CD14-positive monocyte (primary cell): ENCODE measurements at regions not wholly inside any gene's neighbourhood (a gene's known extent, or its start where the extent isn't known, plus 50 kb on each side); places are given as distances from the start of the nearest gene placed in this dataset.

ENCODE experiments used
- DNase-seq, 3 donors: peaks; one replicate each; pipeline ENCODE4 v3.0.0-alpha.2; 2011 to 2022
- H2AFZ ChIP-seq: 2 replicates; pipeline ENCODE4 v1.6.0; 2012; ENCODE audit warnings: mild to moderate bottlenecking, low read depth, low read length, inconsistent platforms; ENCODE audit not compliant: insufficient read depth, poor library complexity, severe bottlenecking
- H3K27ac ChIP-seq, 2 donors: 1 replicate in 1 of 2; 2 replicates in 1 of 2; pipeline ENCODE4 v1.5.1; 2012 to 2013; ENCODE audit warnings: low read length in 2 of 2, control low read depth in 1 of 2, inconsistent platforms in 1 of 2, low read depth in 1 of 2, mild to moderate bottlenecking in 1 of 2
- H3K27me3 ChIP-seq, 2 donors: one replicate each; pipeline versions ENCODE4 v1.6.0 to v1.6.1; 2011 to 2013; ENCODE audit warnings: low read length in 2 of 2; ENCODE audit not compliant: control insufficient read depth in 2 of 2, insufficient read depth in 2 of 2
- H3K36me3 ChIP-seq, 2 donors: replicated peaks in 1 of 2; 1 replicate in 1 of 2; 2 replicates in 1 of 2; pipeline versions ENCODE4 v1.5.1 to v1.6.1; 2012 to 2013; ENCODE audit warnings: low read length in 2 of 2, control low read depth in 1 of 2, inconsistent platforms in 1 of 2, mild to moderate bottlenecking in 1 of 2; ENCODE audit not compliant: insufficient read depth in 2 of 2, control insufficient read depth in 1 of 2
- H3K4me1 ChIP-seq, 2 donors: 1 replicate in 1 of 2; 2 replicates in 1 of 2; pipeline versions ENCODE4 v1.5.1 to v1.6.1; 2012 to 2013; ENCODE audit warnings: low read length in 2 of 2, control low read depth in 1 of 2, inconsistent platforms in 1 of 2, mild to moderate bottlenecking in 1 of 2, moderate library complexity in 1 of 2; ENCODE audit not compliant: insufficient read depth in 2 of 2, control insufficient read depth in 1 of 2
- H3K4me2 ChIP-seq: replicated peaks from 2 replicates; pipeline ENCODE3; 2012; ENCODE audit warnings: low read length, moderate library complexity, mild to moderate bottlenecking; ENCODE audit not compliant: poor library complexity, severe bottlenecking; ENCODE audit errors: extremely low read depth
- H3K4me3 ChIP-seq, 3 experiments: fragments of 200-600 bp in 1 of 3; sonication (generic) in 1 of 3; replicated peaks in 1 of 3; 1 replicate in 2 of 3; 2 replicates in 1 of 3; pipeline ENCODE4 v1.5.1; 2011 to 2013; ENCODE audit warnings: low read length in 3 of 3, mild to moderate bottlenecking in 3 of 3, control low read depth in 2 of 3, low read depth in 2 of 3, inconsistent platforms in 1 of 3, moderate library complexity in 1 of 3
- H3K79me2 ChIP-seq: 2 replicates; pipeline ENCODE4 v1.6.0; 2012; ENCODE audit warnings: mild to moderate bottlenecking, control low read depth, inconsistent platforms, low read length, moderate library complexity; ENCODE audit not compliant: insufficient read depth
- H3K9ac ChIP-seq: 2 replicates; pipeline ENCODE4 v1.6.0; 2017; ENCODE audit warnings: low read length, mild to moderate bottlenecking; ENCODE audit not compliant: insufficient read depth, poor library complexity, severe bottlenecking
- H3K9me3 ChIP-seq, 2 donors: replicated peaks in 1 of 2; 1 replicate in 1 of 2; 2 replicates in 1 of 2; pipeline versions ENCODE4 v1.5.1 to v1.6.1; 2012 to 2013; ENCODE audit warnings: low read length in 2 of 2, control low read depth in 1 of 2; ENCODE audit not compliant: control insufficient read depth in 1 of 2, insufficient read depth in 1 of 2
- H4K20me1 ChIP-seq: 2 replicates; pipeline ENCODE4 v1.6.0; 2012; ENCODE audit warnings: mild to moderate bottlenecking, low read length, control low read depth, moderate library complexity; ENCODE audit not compliant: insufficient read depth
- H3K27ac Mint-ChIP-seq, 7 donors: one replicate each; pipeline ENCODE4 v1.8.0; 2020; ENCODE audit warnings: mild to moderate bottlenecking in 7 of 7, mixed read lengths in 7 of 7, moderate library complexity in 6 of 7, inconsistent platforms in 2 of 7
- H3K27me3 Mint-ChIP-seq, 3 donors: one replicate each; pipeline ENCODE4 v1.8.0; 2021 to 2022; ENCODE audit warnings: low read depth in 3 of 3, mild to moderate bottlenecking in 3 of 3, mixed read lengths in 3 of 3, moderate library complexity in 3 of 3, inconsistent platforms in 1 of 3
- H3K36me3 Mint-ChIP-seq, 2 donors: one replicate each; pipeline ENCODE4 v1.8.0; 2020; ENCODE audit warnings: mixed read lengths in 2 of 2, inconsistent platforms in 1 of 2, mild to moderate bottlenecking in 1 of 2
- H3K4me1 Mint-ChIP-seq: one replicate; pipeline ENCODE4 v1.8.0; 2020; ENCODE audit warnings: mild to moderate bottlenecking, mixed read lengths
- H3K4me3 Mint-ChIP-seq, 2 donors: one replicate each; pipeline ENCODE4 v1.8.0; 2020; ENCODE audit warnings: mild to moderate bottlenecking in 2 of 2, mixed read lengths in 2 of 2, moderate library complexity in 1 of 2
- H3K9me3 Mint-ChIP-seq, 7 donors: one replicate each; pipeline ENCODE4 v1.8.0; 2020 to 2022; ENCODE audit warnings: mixed read lengths in 7 of 7, mild to moderate bottlenecking in 6 of 7, moderate library complexity in 6 of 7, inconsistent platforms in 2 of 7
- CTCF ChIP-seq: fragments of 200-600 bp; IDR thresholded peaks from one replicate; pipeline ENCODE4 v1.8.0; 2022; ENCODE audit warnings: antibody characterized with exemption, mild to moderate bottlenecking
- WGBS: methylation state at CpG from one replicate; pipeline ENCODE4 v1.1.5; 2013; ENCODE audit warnings: missing lambda C conversion rate; ENCODE audit not compliant: insufficient coverage; 5-methylcytosine and 5-hydroxymethylcytosine counted together
- intact Hi-C, 2 donors: fragments of 100-400 bp; cut with micrococcal nuclease; formaldehyde crosslinking; loops; one replicate each; pipeline versions ENCODE4 v1.15.0 to v1.15.1; 2023

GRCh38 chr4:66814277-66814676 lies 731.0 kb downstream of the CENPC start:
- Mint-ChIP-seq H3K27me3 (peaks cover 0 to 2% (median 0%) of the 10 kb centered on the region in 3 donors), H3K9me3 (peaks cover 0 to 2% (median 0%) of the 10 kb centered on the region in 7 donors), H3K4me1 (no peaks in the 10 kb centered on the region), H3K4me3 (no peak overlapping the region), H3K36me3 (no peaks in the 10 kb centered on the region), H3K27ac (no peak overlapping the region)
- Histone ChIP-seq H3K4me3 (no peak overlapping the region), H3K27me3 (no peaks in the 10 kb centered on the region), H3K9ac (no peak overlapping the region), H3K4me2 (no peak overlapping the region), H3K36me3 (no peaks in the 10 kb centered on the region), H3K27ac (no peak overlapping the region), H2AFZ (no peak overlapping the region), H3K4me1 (no peaks in the 10 kb centered on the region), H4K20me1 (no peaks in the 10 kb centered on the region), H3K79me2 (no peaks in the 10 kb centered on the region), H3K9me3 (no peaks in the 10 kb centered on the region)
- DNase-seq: no peak
- WGBS: 83% methylated on average over 2 of the region's 6 CpGs
- TF ChIP-seq CTCF: no peak
- intact Hi-C loops: no loop called here

- intact Hi-C loops: no loop called here
- no peak overlapping the region for H3K27ac ChIP-seq
Measured at GRCh38 chr4:66805582-66805981, 739.7 kb downstream of the CENPC start.

More at GRCh38 chr4:66805582-66805981, 739.7 kb downstream of the CENPC start:
- WGBS: no CpG with 5 or more reads among the region's 1 CpG
- no peaks in the 10 kb centered on the region for H3K79me2 ChIP-seq
- no peak overlapping the region for H2AFZ ChIP-seq
- no peak for DNase-seq
- H3K9ac ChIP-seq: no peak overlapping the region
- Mint-ChIP-seq H3K36me3 (no peaks in the 10 kb centered on the region), H3K9me3 (peaks cover 0 to 10% (median 0%) of the 10 kb centered on the region in 7 donors), H3K27ac (no peak overlapping the region), H3K27me3 (no peaks in the 10 kb centered on the region), H3K4me3 (no peak overlapping the region), H3K4me1 (no peaks in the 10 kb centered on the region)
- no peaks in the 10 kb centered on the region for H3K9me3 ChIP-seq
- no peaks in the 10 kb centered on the region for H3K4me1 ChIP-seq
- no peak for TF ChIP-seq CTCF
- H4K20me1 ChIP-seq: no peaks in the 10 kb centered on the region
- no peaks in the 10 kb centered on the region for H3K36me3 ChIP-seq
- no peak overlapping the region for H3K4me2 ChIP-seq
- H3K27me3 ChIP-seq: no peaks in the 10 kb centered on the region
- no peak overlapping the region for H3K4me3 ChIP-seq
